GM12875 (cell line): ENCODE measurements at regions not wholly inside any gene's neighbourhood (a gene's known extent, or its start where the extent isn't known, plus 50 kb on each side); places are given as distances from the start of the nearest gene placed in this dataset.

Experiments used
- H3K4me3 ChIP-seq: one replicate; pipeline ENCODE4 v1.5.1; 2011; ENCODE audit warnings: low read depth, low read length, control low read depth
- TF ChIP-seq, protein P1 (sequence below): IDR thresholded peaks from 2 replicates; pipeline ENCODE4 v1.5.1; 2011; ENCODE audit warnings: low read depth, mild to moderate bottlenecking, control low read depth, inconsistent platforms, low read length, moderate library complexity, borderline replicate concordance; ENCODE audit not compliant: insufficient read depth

DNA sequence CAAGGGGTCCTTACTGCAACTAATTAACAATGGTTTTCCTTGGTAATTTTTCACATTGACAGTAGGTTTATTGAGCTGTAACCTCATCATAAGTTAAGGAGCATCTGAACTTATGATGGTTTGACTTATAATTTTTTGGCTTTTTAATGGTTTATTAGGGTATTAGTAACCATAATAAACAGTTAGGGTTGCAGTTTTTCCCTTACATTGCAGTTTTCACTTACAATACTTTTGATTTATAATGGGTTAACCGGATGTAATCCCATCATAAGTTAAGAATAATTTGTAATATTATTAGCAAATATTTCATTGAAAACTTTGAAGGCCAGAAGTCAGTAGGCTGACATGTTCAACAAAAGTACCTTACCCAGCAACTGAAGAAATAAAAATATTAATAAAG lies 811.6 kb downstream of the TRHDE start:
- TF ChIP-seq, protein P1, sequence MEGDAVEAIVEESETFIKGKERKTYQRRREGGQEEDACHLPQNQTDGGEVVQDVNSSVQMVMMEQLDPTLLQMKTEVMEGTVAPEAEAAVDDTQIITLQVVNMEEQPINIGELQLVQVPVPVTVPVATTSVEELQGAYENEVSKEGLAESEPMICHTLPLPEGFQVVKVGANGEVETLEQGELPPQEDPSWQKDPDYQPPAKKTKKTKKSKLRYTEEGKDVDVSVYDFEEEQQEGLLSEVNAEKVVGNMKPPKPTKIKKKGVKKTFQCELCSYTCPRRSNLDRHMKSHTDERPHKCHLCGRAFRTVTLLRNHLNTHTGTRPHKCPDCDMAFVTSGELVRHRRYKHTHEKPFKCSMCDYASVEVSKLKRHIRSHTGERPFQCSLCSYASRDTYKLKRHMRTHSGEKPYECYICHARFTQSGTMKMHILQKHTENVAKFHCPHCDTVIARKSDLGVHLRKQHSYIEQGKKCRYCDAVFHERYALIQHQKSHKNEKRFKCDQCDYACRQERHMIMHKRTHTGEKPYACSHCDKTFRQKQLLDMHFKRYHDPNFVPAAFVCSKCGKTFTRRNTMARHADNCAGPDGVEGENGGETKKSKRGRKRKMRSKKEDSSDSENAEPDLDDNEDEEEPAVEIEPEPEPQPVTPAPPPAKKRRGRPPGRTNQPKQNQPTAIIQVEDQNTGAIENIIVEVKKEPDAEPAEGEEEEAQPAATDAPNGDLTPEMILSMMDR: no peak

DNA sequence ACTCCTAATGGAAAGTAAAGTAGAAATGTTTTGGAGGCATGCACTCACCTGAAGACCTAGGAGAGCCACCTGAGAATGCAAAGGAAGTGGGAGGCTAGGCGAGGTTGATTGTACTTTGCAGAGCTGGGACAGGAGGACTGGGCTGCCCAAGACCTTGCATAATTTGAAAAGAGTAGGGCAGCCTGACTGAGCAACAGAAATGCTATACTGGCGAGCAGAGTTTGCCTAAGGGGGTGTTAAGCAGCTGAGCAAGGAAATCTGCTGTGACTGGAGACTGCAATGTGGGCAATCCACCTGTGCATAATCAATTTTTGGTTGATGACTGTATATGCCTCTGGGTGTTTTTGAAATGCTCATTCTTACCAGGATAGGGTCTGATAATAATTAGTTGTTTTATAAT lies 834.1 kb downstream of the TRHDE start:
- TF ChIP-seq, protein P1: no peak
- no peak overlapping the region for H3K4me3 ChIP-seq

More for the DNA sequence above, 811.6 kb downstream of the TRHDE start:
- no peak overlapping the region for H3K4me3 ChIP-seq

DNA sequence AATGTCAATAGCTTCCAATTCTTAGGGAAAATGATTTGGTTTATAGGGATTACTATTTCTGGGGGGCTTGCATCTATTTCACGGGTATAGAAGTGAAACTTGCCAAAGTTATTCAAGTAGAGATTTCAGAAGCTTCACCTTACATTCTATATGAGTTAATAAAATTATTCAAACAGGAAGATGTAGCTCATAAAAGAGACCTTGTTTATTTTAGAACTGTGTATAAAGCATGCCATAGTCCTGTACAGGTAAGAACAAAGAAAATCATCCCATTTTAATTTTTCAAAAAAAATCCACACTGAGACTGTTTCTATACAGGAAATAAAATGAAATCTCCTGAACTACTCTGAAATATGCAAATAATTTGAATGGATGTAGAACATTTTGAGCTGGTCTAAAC lies 834.7 kb downstream of the TRHDE start:
- TF ChIP-seq, protein P1: no peak
- H3K4me3 ChIP-seq: no peak overlapping the region

DNA sequence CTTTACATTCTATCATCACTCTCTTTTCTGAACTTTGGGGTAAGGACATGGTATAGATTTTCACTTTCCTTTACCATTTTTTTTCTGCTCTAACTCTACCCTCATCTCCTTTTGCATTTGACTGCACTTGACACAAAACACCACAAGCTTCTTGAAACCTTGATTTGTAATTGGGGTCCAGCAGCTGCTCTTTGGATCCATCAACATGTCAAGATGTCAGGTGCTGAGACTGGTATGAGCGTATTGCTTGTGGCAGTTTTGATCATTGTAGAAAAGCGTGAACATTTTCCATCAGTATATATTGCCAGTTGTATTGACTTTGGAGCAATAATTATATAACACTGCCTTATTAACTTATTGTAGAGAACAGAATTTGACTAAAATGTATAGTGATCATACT lies 838.6 kb downstream of the TRHDE start:
- TF ChIP-seq, protein P1: no peak
- H3K4me3 ChIP-seq: no peak overlapping the region

DNA sequence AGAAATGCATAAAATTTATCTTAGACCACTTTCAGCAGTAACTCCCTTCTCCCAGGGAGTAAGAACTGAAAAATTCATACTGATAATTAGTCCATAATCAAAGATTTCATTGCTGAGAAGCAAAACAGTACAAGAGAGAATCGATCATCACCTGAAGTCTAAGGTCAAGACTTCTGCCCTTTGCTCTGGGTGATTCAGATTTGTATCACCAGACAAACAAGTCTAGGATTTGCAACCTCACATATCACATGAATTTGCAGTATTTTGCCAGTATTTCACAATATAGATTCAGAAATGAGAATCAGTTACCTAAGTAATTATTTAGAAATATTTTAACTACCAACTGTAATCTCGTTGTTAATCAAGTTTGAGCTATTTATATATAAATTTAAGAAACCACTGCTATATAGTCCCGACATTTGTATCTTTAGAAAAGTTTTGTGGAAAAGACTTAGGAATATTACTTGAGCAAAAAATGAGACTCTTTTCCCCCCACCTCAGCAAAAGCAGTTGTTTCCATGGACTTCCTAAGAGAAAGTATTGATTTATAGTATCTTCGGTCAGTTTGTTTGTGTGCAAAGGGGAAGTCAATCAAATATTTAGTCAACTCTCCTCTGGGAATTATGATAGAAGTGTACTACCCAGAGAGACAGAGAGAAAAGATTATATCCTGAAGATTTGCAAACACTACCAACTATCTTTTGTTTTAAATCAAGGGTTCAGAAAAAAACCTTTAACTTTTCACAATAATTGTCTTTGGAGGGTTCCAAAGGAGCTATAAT lies 840.1 kb downstream of the TRHDE start:
- TF ChIP-seq, protein P1: no peak
- H3K4me3 ChIP-seq: no peak overlapping the region

DNA sequence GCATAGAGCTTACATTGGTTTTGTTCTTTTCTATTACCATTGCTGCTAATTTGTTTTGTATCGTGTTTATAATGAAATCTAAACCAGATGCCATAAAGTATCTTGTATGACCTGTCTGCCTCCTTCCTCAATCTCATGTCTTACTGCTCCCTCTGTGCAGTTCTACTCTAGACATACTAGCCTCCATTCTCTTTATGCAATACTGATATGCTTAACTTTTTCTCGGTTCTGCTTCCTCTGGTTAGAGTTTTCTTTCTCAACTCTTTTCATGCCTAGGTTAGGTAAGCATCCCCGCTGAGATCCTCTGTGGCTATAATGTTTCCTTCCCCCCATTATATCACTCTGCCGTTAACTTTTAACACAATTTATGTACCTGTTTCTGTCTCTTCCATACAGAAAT lies 852.3 kb downstream of the TRHDE start:
- TF ChIP-seq, protein P1: no peak
- H3K4me3 ChIP-seq: no peak overlapping the region

DNA sequence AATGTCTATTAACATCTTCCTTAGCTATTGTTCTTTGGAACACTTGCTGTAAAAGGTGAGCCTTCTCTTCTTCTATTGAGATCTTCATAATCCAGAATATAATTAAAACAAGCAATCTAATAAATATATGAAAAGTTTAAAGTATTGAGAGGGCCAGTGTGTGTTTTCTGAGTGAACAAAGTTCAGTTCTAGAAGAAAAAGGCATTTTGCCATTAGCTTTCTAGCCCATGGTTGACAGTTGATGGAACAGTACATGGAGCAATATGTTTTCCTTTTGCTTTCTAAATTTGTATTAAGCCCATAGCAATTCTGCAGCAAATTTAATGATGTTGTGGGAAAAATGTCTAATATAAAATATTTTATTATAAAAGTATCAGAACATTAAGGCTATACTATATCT lies 853.0 kb downstream of the TRHDE start:
- TF ChIP-seq, protein P1: no peak
- H3K4me3 ChIP-seq: no peak overlapping the region
